Panc1 (cell line): ENCODE measurements at regions not wholly inside any gene's neighbourhood (a gene's known extent, or its start where the extent isn't known, plus 50 kb on each side); places are given as distances from the start of the nearest gene placed in this dataset.

Source experiments
- ATAC-seq: fragments of 200-7000 bp; cut with Tn5 transposase; 2 replicates; pipeline ENCODE4 v1.9.1; 2020; ENCODE audit warnings: mild to moderate bottlenecking, moderate library complexity
- BruUV-seq: library from RNA; stranded (reverse); fragments of 400-500 nt; replicated peaks from 2 replicates; lab custom pipeline; 2021; lab: Mats Ljungman, UMichigan
- CTCF ChIA-PET: fragments of 300-600 bp; sonication (Branson Sonifier 250); formaldehyde crosslinking; loops from one replicate; lab custom pipeline; 2022; ENCODE audit warnings: antibody characterized with exemption; lab: Charles Lee
- POLR2A ChIA-PET: fragments of 300-600 bp; sonication (Branson Sonifier 250); formaldehyde crosslinking; loops from one replicate; lab custom pipeline; 2022; ENCODE audit warnings: antibody characterized with exemption; lab: Charles Lee
- DNase-seq: peaks from one replicate; pipeline ENCODE4 v3.0.0-alpha.2; 2010; ENCODE audit warnings: low read depth, low spot score
- H3K27ac ChIP-seq: 2 replicates; pipeline ENCODE4 v1.5.1; 2011; ENCODE audit warnings: mild to moderate bottlenecking, low read length, inconsistent platforms
- H3K27me3 ChIP-seq: fragments of 200-500 bp; sonication (Bioruptor generic); 2 replicates; pipeline ENCODE4 v1.6.0; 2014; ENCODE audit warnings: low read length, inconsistent platforms; ENCODE audit not compliant: control insufficient read depth, insufficient read depth
- H3K36me3 ChIP-seq: fragments of 200-500 bp; sonication (Bioruptor generic); 2 replicates; pipeline ENCODE4 v1.5.1; 2014; ENCODE audit warnings: inconsistent platforms, mild to moderate bottlenecking, low read length, moderate library complexity; ENCODE audit not compliant: control insufficient read depth, insufficient read depth
- H3K4me1 ChIP-seq: 2 replicates; pipeline ENCODE4 v1.5.1; 2011; ENCODE audit warnings: inconsistent platforms, mild to moderate bottlenecking, low read length, moderate library complexity; ENCODE audit not compliant: control insufficient read depth, insufficient read depth
- H3K4me3 ChIP-seq, 2 experiments: 2 replicates each; pipeline ENCODE4 v1.5.1; 2011 to 2012; ENCODE audit warnings: low read depth in 2 of 2, low read length in 2 of 2, mild to moderate bottlenecking in 2 of 2, inconsistent platforms in 1 of 2, moderate library complexity in 1 of 2
- H3K9me3 ChIP-seq: fragments of 200-500 bp; sonication (Bioruptor generic); 2 replicates; pipeline ENCODE4 v1.5.1; 2014; ENCODE audit warnings: low read depth, mild to moderate bottlenecking, inconsistent platforms, low read length, moderate library complexity; ENCODE audit not compliant: control insufficient read depth, insufficient read depth
- POLR2AphosphoS5 ChIP-seq: IDR thresholded peaks from 2 replicates; pipeline ENCODE4 v1.6.1; 2012; ENCODE audit warnings: mild to moderate bottlenecking, low read depth, low read length, moderate library complexity
- REST ChIP-seq, 2 experiments: IDR thresholded peaks; 2 replicates each; pipeline ENCODE4 v1.6.1; 2011 to 2012; ENCODE audit warnings: low read depth in 2 of 2, control low read depth in 1 of 2, low read length in 1 of 2, mild to moderate bottlenecking in 1 of 2, moderate library complexity in 1 of 2; ENCODE audit not compliant: insufficient read depth in 1 of 2
- SIN3A ChIP-seq: IDR thresholded peaks from 2 replicates; pipeline ENCODE4 v1.6.1; 2012; ENCODE audit warnings: low read depth, mild to moderate bottlenecking, low read length, moderate library complexity, borderline replicate concordance; ENCODE audit not compliant: insufficient read depth
- TCF7L2 ChIP-seq: IDR thresholded peaks from 2 replicates; pipeline ENCODE4 v1.6.1; 2011; ENCODE audit warnings: mild to moderate bottlenecking, low read depth, low read length, inconsistent platforms
- in situ Hi-C: cut with HindIII; loops from 2 replicates; pipeline ENCODE4 v1.10.0; 2016; ENCODE audit warnings: low sequenced_read_pairs, low pct_unique_long_range_greater_than_20kb
- intact Hi-C: fragments of 100-400 bp; cut with micrococcal nuclease; formaldehyde crosslinking; loops from one replicate; pipeline ENCODE4 v1.10.0; 2022; ENCODE audit not compliant: unreplicated experiment
- TF ChIP-seq, protein P1 (sequence below): fragments of 450-650 bp; IDR thresholded peaks from 2 replicates; pipeline ENCODE4 v1.5.1; 2017; ENCODE audit warnings: mild to moderate bottlenecking

- TF ChIP-seq, protein P1, sequence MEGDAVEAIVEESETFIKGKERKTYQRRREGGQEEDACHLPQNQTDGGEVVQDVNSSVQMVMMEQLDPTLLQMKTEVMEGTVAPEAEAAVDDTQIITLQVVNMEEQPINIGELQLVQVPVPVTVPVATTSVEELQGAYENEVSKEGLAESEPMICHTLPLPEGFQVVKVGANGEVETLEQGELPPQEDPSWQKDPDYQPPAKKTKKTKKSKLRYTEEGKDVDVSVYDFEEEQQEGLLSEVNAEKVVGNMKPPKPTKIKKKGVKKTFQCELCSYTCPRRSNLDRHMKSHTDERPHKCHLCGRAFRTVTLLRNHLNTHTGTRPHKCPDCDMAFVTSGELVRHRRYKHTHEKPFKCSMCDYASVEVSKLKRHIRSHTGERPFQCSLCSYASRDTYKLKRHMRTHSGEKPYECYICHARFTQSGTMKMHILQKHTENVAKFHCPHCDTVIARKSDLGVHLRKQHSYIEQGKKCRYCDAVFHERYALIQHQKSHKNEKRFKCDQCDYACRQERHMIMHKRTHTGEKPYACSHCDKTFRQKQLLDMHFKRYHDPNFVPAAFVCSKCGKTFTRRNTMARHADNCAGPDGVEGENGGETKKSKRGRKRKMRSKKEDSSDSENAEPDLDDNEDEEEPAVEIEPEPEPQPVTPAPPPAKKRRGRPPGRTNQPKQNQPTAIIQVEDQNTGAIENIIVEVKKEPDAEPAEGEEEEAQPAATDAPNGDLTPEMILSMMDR, result no peak
- no peak for TF ChIP-seq REST (IDR thresholded peaks at IDR 0.05; ENCODE audit: insufficient read depth in 1 of 2, low read depth in 2 of 2, low read length in 1 of 2)
- TF ChIP-seq POLR2AphosphoS5, result no peak
- no peak for TF ChIP-seq TCF7L2
- TF ChIP-seq SIN3A, result no peak
- intact Hi-C loops (no loop called here), in situ Hi-C loops (no loop called here)
- no TSS peak for BruUV-seq
- no peak overlapping the region for H3K27ac ChIP-seq
- DNase-seq (no peak), ATAC-seq (no peak)
- no peak overlapping the region for H3K4me3 ChIP-seq
- ChIA-PET CTCF (no interaction called here), POLR2A (no interaction called here)
- H3K9me3 ChIP-seq, result no peaks in the 10 kb centered on the region
- H3K4me1 ChIP-seq, result peaks cover under 1% of the 10 kb centered on the region; the same call in 1 of the 2 replicates
- no peaks in the 10 kb centered on the region for H3K27me3 ChIP-seq
- H3K36me3 ChIP-seq, result no peaks in the 10 kb centered on the region
Measured at GRCh38 chr21:16425376-16425775, 695.6 kb downstream of the USP25 start.

DNA sequence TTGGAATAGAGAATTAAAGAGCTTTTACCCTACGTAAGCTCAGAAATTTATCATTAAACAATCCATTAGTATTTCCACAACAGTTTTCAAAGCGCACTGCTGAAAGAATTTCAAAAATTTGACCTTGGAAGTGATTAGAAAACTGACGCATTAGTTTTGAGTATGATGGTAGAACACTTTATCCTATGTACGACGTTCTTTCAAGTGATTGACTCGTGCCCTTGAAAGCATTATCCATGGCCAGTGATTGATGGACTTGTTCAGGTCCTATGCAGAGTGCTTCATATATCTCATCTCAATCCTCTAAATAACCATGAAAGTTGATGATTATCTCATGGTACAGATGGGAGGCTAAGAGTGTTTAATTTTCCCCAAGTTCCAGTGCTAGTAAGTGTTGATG, 697.2 kb downstream of the USP25 start:
- TF ChIP-seq REST (IDR thresholded peaks at IDR 0.05; ENCODE audit: insufficient read depth in 1 of 2, low read depth in 2 of 2, low read length in 1 of 2) (no peak), TCF7L2 (no peak), POLR2AphosphoS5 (no peak), SIN3A (no peak)
- TF ChIP-seq, protein P1, result no peak
- no peaks in the 10 kb centered on the region for H3K36me3 ChIP-seq
- intact Hi-C loops (no loop called here), in situ Hi-C loops (no loop called here)
- CTCF ChIA-PET, result no interaction called here
- H3K4me1 ChIP-seq, result no peaks in the 10 kb centered on the region; the same call in 1 of the 2 replicates
- BruUV-seq, result no TSS peak
- no peaks in the 10 kb centered on the region for H3K27me3 ChIP-seq
- DNase-seq (no peak), ATAC-seq (no peak)
- no peaks in the 10 kb centered on the region for H3K9me3 ChIP-seq
- H3K27ac ChIP-seq, result no peak overlapping the region
- H3K4me3 ChIP-seq, result no peak overlapping the region
- POLR2A ChIA-PET, result no interaction called here
